SIG-M5 treated with dmso at 0.1 percent for 504 hours (cell line): ENCODE measurements at regions not wholly inside any gene's neighbourhood (a gene's known extent, or its start where the extent isn't known, plus 50 kb on each side); places are given as distances from the start of the nearest gene placed in this dataset.
A peak's percentile ranks its signal among the peaks of the same experiment; 100 is the strongest.

Source experiments
- DNase-seq: peaks from one replicate; lab custom pipeline; 2025; ENCODE audit not compliant: unreplicated experiment; lab: John Stamatoyannopoulos, UW

GRCh38 chr7:46839651-46840050 lies 742.3 kb downstream of the TNS3 start:
- DNase-seq: no peak

- DNase-seq: no peak
Measured at GRCh38 chr7:46838463-46838862, 743.4 kb downstream of the TNS3 start.

- DNase-seq: no peak
Measured at GRCh38 chr7:46835556-46835955, 746.4 kb downstream of the TNS3 start.

GRCh38 chr7:46834921-46835320 lies 747.0 kb downstream of the TNS3 start:
- DNase-seq: no peak

- DNase-seq: no peak
Measured at GRCh38 chr7:46833197-46833596, 748.7 kb downstream of the TNS3 start.

GRCh38 chr7:46832136-46832535 lies 749.8 kb downstream of the TNS3 start:
- no peak for DNase-seq

- no peak for DNase-seq
Measured at GRCh38 chr7:46819819-46820218, 762.1 kb downstream of the TNS3 start.

- DNase-seq: no peak
Measured at GRCh38 chr7:46814516-46815250, 767.2 kb downstream of the TNS3 start.

- no peak for DNase-seq
Measured at GRCh38 chr7:46812101-46812675, 769.7 kb downstream of the TNS3 start.

GRCh38 chr7:46811529-46811928 lies 770.4 kb downstream of the TNS3 start:
- DNase-seq: no peak

- no peak for DNase-seq
Measured at GRCh38 chr7:46810986-46811385, 770.9 kb downstream of the TNS3 start.

- DNase-seq: no peak
Measured at GRCh38 chr7:46809886-46810285, 772.0 kb downstream of the TNS3 start.

GRCh38 chr7:46806856-46807255 lies 775.1 kb downstream of the TNS3 start:
- DNase-seq: no peak

GRCh38 chr7:46802479-46802878 lies 779.4 kb downstream of the TNS3 start:
- no peak for DNase-seq

GRCh38 chr7:46791188-46791587 lies 790.7 kb downstream of the TNS3 start:
- peak; percentile 4 for DNase-seq

GRCh38 chr7:46786995-46787394 lies 794.9 kb downstream of the TNS3 start:
- no peak for DNase-seq

GRCh38 chr7:46786221-46786954 lies 795.5 kb downstream of the TNS3 start:
- DNase-seq: no peak

GRCh38 chr7:46784732-46785131 lies 797.2 kb downstream of the TNS3 start:
- DNase-seq: no peak

- no peak for DNase-seq
Measured at GRCh38 chr7:46781901-46782439, 799.9 kb downstream of the TNS3 start.

GRCh38 chr7:46776790-46777189 lies 805.1 kb downstream of the TNS3 start:
- peak; percentile 10 for DNase-seq

- DNase-seq: no peak
Measured at GRCh38 chr7:46775776-46776175, 806.1 kb downstream of the TNS3 start.

GRCh38 chr7:46775020-46775419 lies 806.9 kb downstream of the TNS3 start:
- no peak for DNase-seq
